ENCODE measurements at regions not wholly inside any gene's neighbourhood (a gene's known extent, or its start where the extent isn't known, plus 50 kb on each side); places are given as distances from the start of the nearest gene placed in this dataset.

- H3K23me2 ChIP-seq (ENCODE audit: insufficient read length, low read depth, low read length, poor library complexity, severe bottlenecking), result no peaks in the 10 kb centered on the region
- H3K4me3 Mint-ChIP-seq, result no peak overlapping the region
- H2AK5ac ChIP-seq (ENCODE audit: insufficient read length, low read length), result no peak overlapping the region
- peaks cover 2% of the 10 kb centered on the region; the same call in 1 of the 2 replicates for H3K27me3 Mint-ChIP-seq (ENCODE audit: low read depth)
- no peaks in the 10 kb centered on the region for H3K79me1 ChIP-seq (ENCODE audit: insufficient read depth, low read depth, low read length, poor library complexity, severe bottlenecking)
- H2AFZ ChIP-seq (ENCODE audit: low read length), result no peak overlapping the region
- H2BK120ac ChIP-seq (ENCODE audit: low read depth, low read length, poor library complexity, severe bottlenecking), result no peak overlapping the region
- no peak overlapping the region for H3K18ac ChIP-seq (ENCODE audit: insufficient read length, low read depth, low read length)
- no peak overlapping the region for H3K56ac ChIP-seq (ENCODE audit: insufficient read length, low read depth, low read length)
- no peaks in the 10 kb centered on the region for H3K36me3 Mint-ChIP-seq (ENCODE audit: insufficient read depth in 1 of 3, low read depth in 3 of 3)
- no peak overlapping the region for H3K27ac ChIP-seq (ENCODE audit: insufficient read length, low read depth, low read length)
- H3K23ac ChIP-seq (ENCODE audit: insufficient read length, low read depth, low read length), result no peak overlapping the region
- H3K27ac Mint-ChIP-seq, result no peak overlapping the region
- H3K4me1 Mint-ChIP-seq, result peaks cover 30 to 54% of the 10 kb centered on the region in 2 experiments
- no peak overlapping the region for H3K14ac ChIP-seq (ENCODE audit: insufficient read depth, low read length)
- H3K9me3 ChIP-seq (ENCODE audit: control insufficient read depth, low read depth, low read length), result no peaks in the 10 kb centered on the region
- H4K5ac ChIP-seq (ENCODE audit: insufficient read length, low read depth, low read length), result no peak overlapping the region
- no peak overlapping the region for H4K8ac ChIP-seq (replicated peaks; ENCODE audit: insufficient read length, low read depth, low read length)
- no peaks in the 10 kb centered on the region for H3K27me3 ChIP-seq (ENCODE audit: insufficient read depth, low read length)
- WGBS (ENCODE audit: extremely low coverage, insufficient read length, low lambda C conversion rate), result no CpG with 5 or more reads among the region's 4 CpGs
- H2BK15ac ChIP-seq (ENCODE audit: low read depth, low read length), result no peak overlapping the region
- H3K9ac ChIP-seq (ENCODE audit: extremely low read depth, insufficient read length, low read length), result no peak overlapping the region
- H3K9me3 Mint-ChIP-seq, result no peaks in the 10 kb centered on the region
- no peak overlapping the region for H3K4me2 ChIP-seq (ENCODE audit: insufficient read depth, insufficient read length, low read length)
- no peak overlapping the region for H3K4ac ChIP-seq (ENCODE audit: low read depth, low read length)
- no peak overlapping the region for H3T11ph ChIP-seq (ENCODE audit: low read length)
- no peak overlapping the region for H2BK5ac ChIP-seq (ENCODE audit: insufficient read length, low read length)
- H3K79me2 ChIP-seq (ENCODE audit: insufficient read depth, low read length), result no peaks in the 10 kb centered on the region
- TF ChIP-seq CTCF (conservative IDR thresholded peaks at IDR 0.05), result no peak
- H4K91ac ChIP-seq (ENCODE audit: insufficient read length, low read depth, low read length), result no peak overlapping the region
- no peak for DNase-seq
- no peak overlapping the region for H2BK20ac ChIP-seq (ENCODE audit: low read depth, low read length, poor library complexity, severe bottlenecking)
- no peaks in the 10 kb centered on the region for H4K20me1 ChIP-seq (ENCODE audit: control insufficient read depth, insufficient read depth, insufficient read length)
- H2BK12ac ChIP-seq (ENCODE audit: insufficient read length, low read depth, low read length), result no peak overlapping the region
- H3K4me1 ChIP-seq (ENCODE audit: insufficient read depth, low read length), result no peaks in the 10 kb centered on the region; the same call in 1 of the 2 replicates
Observed at GRCh38 chr11:8333376-8333775, 69.7 kb upstream of the LMO1 start.

All from H9 (cell line).